GM23338 (cell line): ENCODE measurements at regions not wholly inside any gene's neighbourhood (a gene's known extent, or its start where the extent isn't known, plus 50 kb on each side); places are given as distances from the start of the nearest gene placed in this dataset.

Source experiments
- ATAC-seq: fragments of 200-7000 bp; cut with Tn5 transposase; 3 replicates; pipeline ENCODE4 v1.9.1; 2020
- DNase-seq: peaks from one replicate; pipeline ENCODE4 v3.0.0-alpha.2; 2015; ENCODE audit warnings: low spot score
- H2AFZ ChIP-seq: fragments of 200-600 bp; sonication (generic); 2 replicates; pipeline ENCODE4 v1.8.0; 2016; ENCODE audit warnings: antibody characterized with exemption, mild to moderate bottlenecking, moderate library complexity
- H3F3A ChIP-seq: fragments of 200-600 bp; sonication (generic); replicated peaks from 2 replicates; pipeline ENCODE4 v1.8.0; 2017; ENCODE audit warnings: antibody characterized with exemption, mixed run types, low read depth
- H3K27ac ChIP-seq: fragments of 200-600 bp; sonication (generic); 2 replicates; pipeline ENCODE4 v1.6.1; 2016; ENCODE audit warnings: low read depth
- H3K27me3 ChIP-seq: fragments of 200-600 bp; sonication (generic); 2 replicates; pipeline ENCODE4 v1.8.0; 2016; ENCODE audit warnings: mild to moderate bottlenecking, mixed run types, moderate library complexity; ENCODE audit not compliant: insufficient read depth
- H3K36me3 ChIP-seq: fragments of 200-600 bp; sonication (generic); 2 replicates; pipeline ENCODE4 v1.8.0; 2016; ENCODE audit warnings: mild to moderate bottlenecking; ENCODE audit not compliant: insufficient read depth
- H3K4me1 ChIP-seq: fragments of 200-600 bp; sonication (generic); 2 replicates; pipeline ENCODE4 v1.8.0; 2016; ENCODE audit warnings: mild to moderate bottlenecking, moderate library complexity; ENCODE audit not compliant: insufficient read depth
- H3K4me2 ChIP-seq: fragments of 200-600 bp; sonication (generic); 2 replicates; pipeline ENCODE4 v1.7.1; 2017; ENCODE audit warnings: mixed run types
- H3K4me3 ChIP-seq: fragments of 200-600 bp; sonication (generic); 2 replicates; pipeline ENCODE4 v1.6.1; 2016; ENCODE audit warnings: mixed run types
- H3K79me2 ChIP-seq: fragments of 200-600 bp; sonication (generic); replicated peaks from 2 replicates; pipeline ENCODE4 v1.8.0; 2017; ENCODE audit warnings: mild to moderate bottlenecking; ENCODE audit not compliant: insufficient read depth
- H3K9me2 ChIP-seq: fragments of 200-600 bp; sonication (generic); 2 replicates; pipeline ENCODE4 v1.8.0; 2017; ENCODE audit not compliant: insufficient read depth
- H4K20me1 ChIP-seq: fragments of 200-600 bp; sonication (generic); replicated peaks from 2 replicates; pipeline ENCODE4 v1.8.0; 2017; ENCODE audit warnings: mild to moderate bottlenecking; ENCODE audit not compliant: insufficient read depth
- H3K27ac Mint-ChIP-seq: 2 replicates; pipeline ENCODE4 v1.8.0; 2020; ENCODE audit warnings: inconsistent platforms, mild to moderate bottlenecking, moderate library complexity, mixed read lengths
- H3K27me3 Mint-ChIP-seq: 3 replicates; pipeline ENCODE4 v1.8.0; 2022; ENCODE audit warnings: low read depth, mild to moderate bottlenecking, moderate library complexity, mixed read lengths, inconsistent platforms; ENCODE audit not compliant: insufficient read depth, poor library complexity
- H3K36me3 Mint-ChIP-seq: 3 replicates; pipeline ENCODE4 v1.8.0; 2021; ENCODE audit warnings: low read depth, mild to moderate bottlenecking, inconsistent platforms, moderate library complexity, mixed read lengths
- H3K4me1 Mint-ChIP-seq: 3 replicates; pipeline ENCODE4 v1.8.0; 2020; ENCODE audit warnings: mild to moderate bottlenecking, inconsistent platforms, mixed read lengths
- H3K4me3 Mint-ChIP-seq: 3 replicates; pipeline ENCODE4 v1.8.0; 2021; ENCODE audit warnings: moderate library complexity, mild to moderate bottlenecking, inconsistent platforms, mixed read lengths
- H3K9me3 Mint-ChIP-seq: 3 replicates; pipeline ENCODE4 v1.8.0; 2020; ENCODE audit warnings: moderate library complexity, mild to moderate bottlenecking, inconsistent platforms, mixed read lengths
- CREB1 ChIP-seq: fragments of 250-450 bp; sonication (Bioruptor Pico); IDR thresholded peaks from 2 replicates; pipeline ENCODE4 v1.5.0; 2020; ENCODE audit warnings: low read depth, mild to moderate bottlenecking, moderate library complexity
- CTCF ChIP-seq, 2 experiments: fragments of 200-600 bp in 1 of 2; sonication (generic) in 1 of 2; conservative IDR thresholded peaks; 2 replicates each; pipeline versions ENCODE4 v1.5.1 to v1.6.1; 2016 to 2017; ENCODE audit warnings: antibody characterized with exemption in 2 of 2, low read depth in 2 of 2, mild to moderate bottlenecking in 2 of 2, moderate library complexity in 1 of 2
- EZH2 ChIP-seq: fragments of 200-600 bp; sonication (generic); IDR thresholded peaks from one replicate; pipeline ENCODE4 v1.8.0; 2017; ENCODE audit warnings: antibody characterized with exemption, mild to moderate bottlenecking, low read depth; ENCODE audit not compliant: unreplicated experiment
- EZH2phosphoT487 ChIP-seq: fragments of 200-600 bp; sonication (generic); IDR thresholded peaks from one replicate; pipeline ENCODE4 v1.8.1; 2018; ENCODE audit warnings: antibody characterized with exemption; ENCODE audit not compliant: unreplicated experiment
- JUNB ChIP-seq: IDR thresholded peaks from one replicate; pipeline ENCODE4 v1.6.1; 2016; ENCODE audit warnings: antibody characterized with exemption; ENCODE audit not compliant: unreplicated experiment
- NANOG ChIP-seq: IDR thresholded peaks from 2 replicates; pipeline ENCODE4 v1.6.1; 2016; ENCODE audit warnings: antibody characterized with exemption, borderline replicate concordance
- POLR2AphosphoS5 ChIP-seq: IDR thresholded peaks from 2 replicates; pipeline ENCODE4 v1.6.1; 2016; ENCODE audit warnings: antibody characterized with exemption, low read depth
- REST ChIP-seq: IDR thresholded peaks from one replicate; pipeline ENCODE4 v1.6.1; 2018; ENCODE audit warnings: antibody characterized with exemption; ENCODE audit not compliant: unreplicated experiment
- STAT1 ChIP-seq: IDR thresholded peaks from one replicate; pipeline ENCODE4 v1.6.1; 2016; ENCODE audit warnings: antibody characterized with exemption; ENCODE audit not compliant: unreplicated experiment
- ZNF114 ChIP-seq: fragments of 250-450 bp; sonication (Bioruptor Pico); IDR thresholded peaks from 2 replicates; pipeline ENCODE4 v1.5.0; 2020; ENCODE audit warnings: mild to moderate bottlenecking, moderate library complexity
- ZNF331 ChIP-seq: fragments of 250-450 bp; sonication (Bioruptor Pico); IDR thresholded peaks from 2 replicates; pipeline ENCODE4 v1.5.0; 2020; ENCODE audit warnings: low read depth, mild to moderate bottlenecking, moderate library complexity

- TF ChIP-seq REST (no peak), CREB1 (CRISPR knock-in tag) (no peak), CTCF (conservative IDR thresholded peaks at IDR 0.05; ENCODE audit: low read depth in 2 of 2) (no peak), ZNF114 (no peak)
Observed at GRCh38 chr18:60873708-60874107, 459.5 kb upstream of the CDH20 start (continued).

- peak; percentile 55; the same call in 2 of the 3 replicates for ATAC-seq
- peaks cover 3% of the 10 kb centered on the region; the same call in 1 of the 3 replicates for H3K4me1 Mint-ChIP-seq
- H3K9me3 Mint-ChIP-seq: no peaks in the 10 kb centered on the region; the same call in 2 of the 3 replicates
- Histone ChIP-seq H3K27ac (no peak overlapping the region), H3F3A (no peaks in the 10 kb centered on the region), H2AFZ (no peak overlapping the region), H3K36me3 (no peaks in the 10 kb centered on the region), H3K27me3 (no peaks in the 10 kb centered on the region), H3K4me2 (no peak overlapping the region), H3K9me2 (no peaks in the 10 kb centered on the region), H4K20me1 (no peaks in the 10 kb centered on the region), H3K79me2 (no peaks in the 10 kb centered on the region), H3K4me1 (no peaks in the 10 kb centered on the region), H3K4me3 (no peak overlapping the region)
- no peak overlapping the region for H3K27ac Mint-ChIP-seq
- no peaks in the 10 kb centered on the region for H3K27me3 Mint-ChIP-seq
- no peak overlapping the region for H3K4me3 Mint-ChIP-seq
- no peaks in the 10 kb centered on the region for H3K36me3 Mint-ChIP-seq
- no peak for DNase-seq
- TF ChIP-seq EZH2: no peak
- no peak for TF ChIP-seq EZH2phosphoT487
- TF ChIP-seq REST: no peak
- TF ChIP-seq ZNF331: no peak
- TF ChIP-seq NANOG: no peak
- TF ChIP-seq JUNB: no peak
- TF ChIP-seq STAT1: no peak
- TF ChIP-seq POLR2AphosphoS5: no peak
- no peak for TF ChIP-seq CREB1 (CRISPR knock-in tag)
Observed at GRCh38 chr18:60875957-60876507, 457.2 kb upstream of the CDH20 start.
